ENCODE measurements at regions not wholly inside any gene's neighbourhood (a gene's known extent, or its start where the extent isn't known, plus 50 kb on each side); places are given as distances from the start of the nearest gene placed in this dataset.

DNA sequence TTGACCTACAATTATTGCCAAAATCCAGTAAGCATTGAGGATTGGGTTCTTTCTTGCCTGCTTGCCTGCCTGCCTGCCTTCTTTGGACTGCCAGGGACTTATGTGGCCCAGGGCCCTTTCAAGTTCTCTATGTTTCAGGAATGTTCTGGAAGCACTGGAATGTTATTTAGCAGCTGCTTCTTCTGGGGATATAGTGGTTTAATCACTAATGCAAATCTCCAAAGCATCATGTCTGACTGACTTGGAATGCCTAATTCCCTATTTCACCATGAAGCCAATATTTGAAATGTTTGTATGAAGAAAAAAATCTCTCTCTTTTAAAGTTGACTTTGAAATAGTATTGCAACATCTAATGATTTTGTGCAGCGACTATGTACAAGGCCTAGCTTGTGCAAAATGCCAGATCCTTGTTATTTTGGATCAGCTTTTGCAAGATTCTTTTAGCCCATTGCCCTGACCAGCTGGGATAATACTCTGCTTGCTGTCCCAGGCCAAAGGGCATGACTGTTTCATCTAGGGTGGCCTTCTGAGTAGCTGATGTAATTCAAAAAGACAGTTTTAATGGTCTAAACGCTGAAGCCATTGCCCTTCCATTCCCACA is 204.6 kb downstream of the RND3 start:
- in situ Hi-C loops (cut with MboI; ENCODE audit: low pct_unique_long_range_greater_than_20kb, low sequenced_read_pairs, unreplicated experiment): no loop called here
- no peak for DNase-seq (ENCODE audit: low spot score)
- TF ChIP-seq, protein P1, sequence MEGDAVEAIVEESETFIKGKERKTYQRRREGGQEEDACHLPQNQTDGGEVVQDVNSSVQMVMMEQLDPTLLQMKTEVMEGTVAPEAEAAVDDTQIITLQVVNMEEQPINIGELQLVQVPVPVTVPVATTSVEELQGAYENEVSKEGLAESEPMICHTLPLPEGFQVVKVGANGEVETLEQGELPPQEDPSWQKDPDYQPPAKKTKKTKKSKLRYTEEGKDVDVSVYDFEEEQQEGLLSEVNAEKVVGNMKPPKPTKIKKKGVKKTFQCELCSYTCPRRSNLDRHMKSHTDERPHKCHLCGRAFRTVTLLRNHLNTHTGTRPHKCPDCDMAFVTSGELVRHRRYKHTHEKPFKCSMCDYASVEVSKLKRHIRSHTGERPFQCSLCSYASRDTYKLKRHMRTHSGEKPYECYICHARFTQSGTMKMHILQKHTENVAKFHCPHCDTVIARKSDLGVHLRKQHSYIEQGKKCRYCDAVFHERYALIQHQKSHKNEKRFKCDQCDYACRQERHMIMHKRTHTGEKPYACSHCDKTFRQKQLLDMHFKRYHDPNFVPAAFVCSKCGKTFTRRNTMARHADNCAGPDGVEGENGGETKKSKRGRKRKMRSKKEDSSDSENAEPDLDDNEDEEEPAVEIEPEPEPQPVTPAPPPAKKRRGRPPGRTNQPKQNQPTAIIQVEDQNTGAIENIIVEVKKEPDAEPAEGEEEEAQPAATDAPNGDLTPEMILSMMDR (IDR thresholded peaks at IDR 0.05; ENCODE audit: extremely low read depth, insufficient read depth, missing control alignments): no peak

DNA sequence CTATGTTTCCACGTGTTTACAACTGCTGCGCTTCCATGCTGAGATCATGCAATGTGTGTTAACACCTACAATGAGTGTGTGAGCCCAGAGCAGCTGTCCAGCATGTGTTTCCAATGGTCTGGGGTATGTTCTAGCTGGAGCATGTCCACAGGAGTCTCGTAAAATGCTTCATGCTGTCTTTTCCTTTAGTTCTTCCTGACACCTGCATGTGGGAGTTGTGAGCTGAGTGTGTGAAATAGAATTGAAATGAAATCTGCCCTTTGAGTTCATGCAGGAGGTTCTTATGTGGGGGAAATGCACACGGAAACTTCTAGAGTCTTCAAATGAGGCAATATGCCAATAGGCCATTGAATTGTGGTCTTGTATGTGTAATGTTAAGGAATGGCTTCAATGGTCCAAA is 205.1 kb downstream of the RND3 start:
- DNase-seq (ENCODE audit: low spot score): no peak
- TF ChIP-seq, protein P1 (IDR thresholded peaks at IDR 0.05; ENCODE audit: extremely low read depth, insufficient read depth, missing control alignments): no peak
- in situ Hi-C loops (cut with MboI; ENCODE audit: low pct_unique_long_range_greater_than_20kb, low sequenced_read_pairs, unreplicated experiment): no loop called here

DNA sequence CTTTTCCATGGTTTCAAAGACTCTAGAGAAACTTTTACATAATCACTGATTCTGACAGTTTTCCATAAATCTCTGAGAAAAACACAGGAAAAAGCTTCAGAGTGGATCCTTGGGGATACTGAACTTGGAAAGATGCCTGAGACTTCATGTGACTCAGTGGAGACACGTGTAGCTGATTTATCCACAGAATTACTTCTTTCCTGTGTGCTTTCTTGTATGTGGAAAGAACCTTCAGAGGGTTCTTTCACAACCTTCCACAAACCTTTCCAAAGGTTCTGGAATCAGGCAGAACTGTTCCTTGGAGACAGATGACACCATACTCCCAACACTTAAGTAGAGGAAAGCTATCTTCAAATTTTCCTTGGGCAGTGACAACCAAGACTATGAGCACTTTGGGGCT is 207.2 kb downstream of the RND3 start:
- TF ChIP-seq, protein P1 (IDR thresholded peaks at IDR 0.05; ENCODE audit: extremely low read depth, insufficient read depth, missing control alignments): no peak
- DNase-seq (ENCODE audit: low spot score): no peak
- in situ Hi-C loops (cut with MboI; ENCODE audit: low pct_unique_long_range_greater_than_20kb, low sequenced_read_pairs, unreplicated experiment): no loop called here

DNA sequence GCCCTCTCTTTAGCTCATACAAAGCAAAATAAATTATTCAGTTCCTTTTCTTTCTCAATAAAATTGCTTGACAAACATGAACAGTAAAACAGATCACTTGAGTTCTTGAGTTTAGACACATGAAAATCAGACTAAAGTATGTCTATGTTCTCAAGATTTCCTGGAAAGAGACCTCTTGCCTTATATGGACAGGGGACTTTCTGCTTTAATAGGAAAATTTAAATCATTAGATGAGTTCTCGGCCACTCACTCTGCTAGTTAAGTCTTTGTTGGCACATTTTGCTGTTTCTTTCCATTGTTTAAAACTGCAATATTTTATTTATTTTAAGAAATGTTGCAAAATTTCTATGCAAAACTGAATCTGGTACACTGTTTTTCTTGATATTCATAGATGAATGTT is 207.8 kb downstream of the RND3 start:
- DNase-seq (ENCODE audit: low spot score): no peak
- in situ Hi-C loops (cut with MboI; ENCODE audit: low pct_unique_long_range_greater_than_20kb, low sequenced_read_pairs, unreplicated experiment): no loop called here
- TF ChIP-seq, protein P1 (IDR thresholded peaks at IDR 0.05; ENCODE audit: extremely low read depth, insufficient read depth, missing control alignments): no peak

DNA sequence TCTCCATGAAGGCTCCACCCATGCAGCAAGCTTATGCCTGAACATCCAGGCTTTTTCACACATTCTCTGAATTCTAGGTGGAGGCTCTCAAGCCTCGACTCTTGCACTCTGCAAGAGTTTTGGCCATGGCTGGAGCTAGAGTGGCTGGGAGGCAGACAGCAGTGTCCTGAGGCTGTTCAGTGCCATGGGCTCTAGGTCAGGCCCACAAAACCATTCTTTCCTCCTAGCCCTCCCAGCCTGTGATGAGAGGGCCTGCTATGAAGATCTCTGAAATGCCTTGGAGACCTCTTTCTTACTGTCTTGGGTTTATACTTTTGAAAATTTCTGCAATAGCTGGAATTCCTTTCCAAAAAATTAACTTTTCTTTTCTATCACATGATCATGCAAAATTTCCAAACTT is 210.7 kb downstream of the RND3 start:
- in situ Hi-C loops (cut with MboI; ENCODE audit: low pct_unique_long_range_greater_than_20kb, low sequenced_read_pairs, unreplicated experiment): no loop called here
- no peak for DNase-seq (ENCODE audit: low spot score)
- TF ChIP-seq, protein P1 (IDR thresholded peaks at IDR 0.05; ENCODE audit: extremely low read depth, insufficient read depth, missing control alignments): no peak

DNA sequence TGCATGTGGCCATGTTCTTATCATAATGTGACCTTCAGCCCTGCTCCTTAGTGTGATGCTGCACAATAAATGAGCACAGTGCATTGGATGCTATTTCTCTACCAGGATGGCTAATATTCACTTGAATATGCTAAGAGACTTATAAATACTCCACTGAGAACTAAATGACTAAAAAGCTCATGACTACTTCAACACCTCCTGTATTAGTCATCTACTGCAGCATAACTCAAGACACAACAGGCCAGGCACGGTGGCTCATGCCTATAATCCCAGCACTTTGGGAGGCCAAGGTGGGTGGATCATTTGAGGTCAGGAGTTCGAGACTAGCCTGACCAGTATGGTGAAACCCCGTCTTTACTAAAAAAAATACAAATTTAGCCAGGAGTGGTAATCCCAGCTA is 213.4 kb downstream of the RND3 start:
- DNase-seq (ENCODE audit: low spot score): no peak
- in situ Hi-C loops (cut with MboI; ENCODE audit: low pct_unique_long_range_greater_than_20kb, low sequenced_read_pairs, unreplicated experiment): no loop called here
- TF ChIP-seq, protein P1 (IDR thresholded peaks at IDR 0.05; ENCODE audit: extremely low read depth, insufficient read depth, missing control alignments): no peak

All from GM13977 (cell line).